WI38 (cell line): ENCODE measurements at regions not wholly inside any gene's neighbourhood (a gene's known extent, or its start where the extent isn't known, plus 50 kb on each side); places are given as distances from the start of the nearest gene placed in this dataset.

Experiments
- H3K4me3 ChIP-seq: 2 replicates; pipeline ENCODE4 v1.5.1; 2011; ENCODE audit warnings: low read depth, mild to moderate bottlenecking, control low read depth, low read length
- TF ChIP-seq, protein P1 (sequence below): IDR thresholded peaks from 2 replicates; pipeline ENCODE4 v1.5.1; 2012; ENCODE audit warnings: low read depth, mild to moderate bottlenecking, control low read depth, low read length

DNA sequence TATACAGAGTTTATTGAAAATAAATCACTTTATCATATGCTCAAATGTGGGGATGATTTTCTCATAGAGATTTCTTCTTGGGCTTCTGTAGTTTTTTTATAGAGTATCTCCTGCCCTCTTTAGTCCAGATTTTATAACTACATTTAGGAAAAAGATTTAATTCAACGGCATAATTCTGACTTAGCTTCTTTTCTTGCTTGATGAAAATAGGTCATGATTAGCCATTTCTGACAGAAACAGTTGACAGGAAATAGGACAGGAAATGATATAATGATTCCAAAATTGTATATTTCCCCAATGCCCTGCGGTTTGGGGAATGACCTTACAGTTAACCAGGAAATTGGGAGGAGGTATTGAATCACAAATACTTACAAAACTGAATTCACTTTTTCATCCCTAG is 1531.9 kb upstream of the ACVR2A start:
- no peak overlapping the region for H3K4me3 ChIP-seq
- TF ChIP-seq, protein P1, sequence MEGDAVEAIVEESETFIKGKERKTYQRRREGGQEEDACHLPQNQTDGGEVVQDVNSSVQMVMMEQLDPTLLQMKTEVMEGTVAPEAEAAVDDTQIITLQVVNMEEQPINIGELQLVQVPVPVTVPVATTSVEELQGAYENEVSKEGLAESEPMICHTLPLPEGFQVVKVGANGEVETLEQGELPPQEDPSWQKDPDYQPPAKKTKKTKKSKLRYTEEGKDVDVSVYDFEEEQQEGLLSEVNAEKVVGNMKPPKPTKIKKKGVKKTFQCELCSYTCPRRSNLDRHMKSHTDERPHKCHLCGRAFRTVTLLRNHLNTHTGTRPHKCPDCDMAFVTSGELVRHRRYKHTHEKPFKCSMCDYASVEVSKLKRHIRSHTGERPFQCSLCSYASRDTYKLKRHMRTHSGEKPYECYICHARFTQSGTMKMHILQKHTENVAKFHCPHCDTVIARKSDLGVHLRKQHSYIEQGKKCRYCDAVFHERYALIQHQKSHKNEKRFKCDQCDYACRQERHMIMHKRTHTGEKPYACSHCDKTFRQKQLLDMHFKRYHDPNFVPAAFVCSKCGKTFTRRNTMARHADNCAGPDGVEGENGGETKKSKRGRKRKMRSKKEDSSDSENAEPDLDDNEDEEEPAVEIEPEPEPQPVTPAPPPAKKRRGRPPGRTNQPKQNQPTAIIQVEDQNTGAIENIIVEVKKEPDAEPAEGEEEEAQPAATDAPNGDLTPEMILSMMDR: no peak

DNA sequence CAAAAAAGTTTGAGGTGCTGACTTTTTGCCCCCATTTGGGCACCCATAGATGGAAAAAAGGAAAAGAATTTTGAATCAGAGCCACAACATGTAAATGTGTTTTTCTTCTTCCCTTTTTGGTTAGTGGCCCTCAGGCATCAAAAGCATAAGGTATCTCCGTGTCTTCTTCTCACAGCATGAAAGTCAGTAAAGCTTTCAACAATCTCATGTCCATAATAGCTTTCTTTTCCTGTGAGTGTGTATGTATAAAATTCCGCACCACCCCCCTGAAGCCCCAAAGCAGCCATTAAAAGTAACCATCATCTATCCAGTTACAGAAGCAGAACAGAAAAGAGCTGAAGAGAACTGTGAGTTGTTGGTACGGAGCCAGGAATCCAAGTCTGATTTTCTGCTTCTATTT is 1539.7 kb upstream of the ACVR2A start:
- H3K4me3 ChIP-seq: no peak overlapping the region
- TF ChIP-seq, protein P1: no peak

DNA sequence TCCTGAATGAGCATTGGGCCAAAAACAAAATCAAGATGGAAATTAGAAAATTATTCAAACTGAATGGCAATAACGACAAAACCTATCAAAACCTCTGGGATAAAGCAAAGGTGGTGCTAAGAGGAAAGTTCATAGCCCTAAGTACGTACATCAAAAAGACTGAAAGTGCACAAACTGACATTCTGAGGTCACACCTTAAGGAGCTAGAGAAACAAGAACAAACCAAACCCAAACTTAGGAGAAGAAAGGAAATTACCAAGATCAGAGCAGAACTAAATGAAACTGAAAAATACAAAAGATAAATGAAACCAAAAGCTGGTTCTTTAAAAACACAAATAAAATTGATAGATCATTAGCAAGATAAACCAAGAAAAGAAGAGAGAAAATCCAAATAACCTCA is 1543.5 kb upstream of the ACVR2A start:
- no peak overlapping the region for H3K4me3 ChIP-seq
- TF ChIP-seq, protein P1: no peak

DNA sequence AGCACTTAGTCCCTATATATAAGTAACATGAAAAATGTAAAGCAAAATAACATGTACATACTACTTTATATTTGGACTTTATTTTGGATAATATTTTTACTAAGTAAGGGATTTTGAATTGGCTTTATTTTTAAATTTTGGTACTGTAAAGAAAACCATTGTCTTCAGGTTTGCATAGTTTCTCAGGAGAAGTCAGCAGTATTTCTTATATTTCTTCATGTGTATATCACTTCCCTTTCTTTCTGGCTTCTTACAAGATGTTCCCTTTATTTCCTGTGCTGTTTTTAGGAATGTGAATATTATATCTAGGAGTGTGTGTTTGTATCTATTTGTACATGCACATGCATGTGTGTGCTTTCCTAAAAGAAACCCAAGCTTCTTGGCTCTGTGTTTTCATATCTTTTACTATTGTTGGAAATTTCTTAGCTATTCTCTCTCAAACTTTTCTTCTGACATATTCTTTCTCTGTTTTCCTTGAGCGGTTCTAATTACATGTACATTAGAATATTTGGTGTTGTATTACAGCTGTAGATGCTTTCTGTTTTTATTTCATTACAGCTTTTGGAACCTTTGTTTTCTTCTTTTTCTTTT is 1549.7 kb upstream of the ACVR2A start:
- no peak overlapping the region for H3K4me3 ChIP-seq
- TF ChIP-seq, protein P1: no peak

DNA sequence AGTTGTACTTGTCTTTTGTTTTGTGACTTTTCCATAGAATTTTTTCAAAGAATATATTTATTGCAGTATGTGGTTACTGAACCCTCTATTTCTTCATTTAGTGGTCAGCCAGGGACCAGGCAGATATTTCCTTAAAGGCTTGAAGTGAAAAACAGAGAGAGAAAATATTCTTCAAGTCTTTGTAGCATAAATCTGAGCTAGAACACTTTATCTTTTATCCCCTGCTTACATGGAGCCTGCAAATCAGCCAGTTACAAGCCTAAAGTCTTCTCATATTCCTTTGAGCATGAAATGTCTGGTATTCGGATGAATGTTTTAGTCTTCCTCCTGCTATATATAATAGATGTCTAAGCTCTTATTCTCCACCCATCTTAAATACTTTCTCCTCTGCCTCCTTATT is 1557.5 kb upstream of the ACVR2A start:
- H3K4me3 ChIP-seq: no peak overlapping the region
- TF ChIP-seq, protein P1: no peak

DNA sequence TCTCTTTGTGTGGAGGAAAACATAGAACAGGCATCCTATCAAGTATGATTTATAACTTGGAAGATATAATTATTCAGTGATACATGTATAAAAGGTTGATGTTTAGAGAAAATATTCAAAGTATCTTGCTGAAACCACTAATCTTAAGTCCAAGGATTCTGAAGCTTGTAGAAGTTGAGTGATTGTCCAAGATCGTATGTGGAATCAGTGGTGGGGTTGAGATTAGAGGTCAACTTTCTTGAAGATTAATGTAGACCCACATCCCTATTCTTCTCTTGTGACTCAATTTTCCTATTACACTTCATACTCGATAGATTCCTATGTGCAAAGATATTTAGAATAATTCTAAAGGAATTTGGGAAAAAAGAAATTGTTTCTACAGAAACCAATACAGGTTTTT is 1565.9 kb upstream of the ACVR2A start:
- TF ChIP-seq, protein P1: no peak
- H3K4me3 ChIP-seq: no peak overlapping the region

DNA sequence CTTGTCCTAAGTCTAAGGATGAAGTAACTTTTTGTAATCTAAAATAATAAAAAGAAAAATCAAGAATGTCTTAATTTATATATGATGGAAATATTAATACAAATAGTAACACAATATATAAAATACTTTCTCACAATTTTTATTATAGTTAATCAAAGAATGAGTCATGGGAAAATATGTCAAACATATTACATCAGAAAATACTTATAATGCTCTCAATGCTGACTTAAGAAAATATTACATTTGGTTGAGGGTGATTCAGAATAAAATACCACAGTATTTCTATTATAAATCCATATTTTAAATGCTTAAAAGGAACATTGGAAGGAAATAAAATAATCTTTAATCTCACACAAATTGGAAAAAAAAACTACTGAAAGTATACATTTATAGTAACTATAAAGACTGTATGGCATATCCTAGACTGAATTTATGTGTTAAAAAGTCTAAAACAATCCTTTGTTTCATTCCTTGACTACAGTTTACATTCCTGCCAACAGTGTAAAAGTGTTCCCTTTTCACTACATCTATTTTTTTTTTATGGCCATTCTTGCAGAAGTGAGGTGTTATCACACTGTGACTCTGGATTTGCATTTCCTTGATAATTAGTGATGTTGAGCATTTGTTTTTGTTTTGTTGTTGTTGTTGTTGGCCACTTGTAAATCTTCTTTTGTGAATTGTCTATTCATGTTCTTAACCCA is 1573.5 kb upstream of the ACVR2A start:
- TF ChIP-seq, protein P1: no peak
- H3K4me3 ChIP-seq: no peak overlapping the region
